ENCODE measurements at regions not wholly inside any gene's neighbourhood (a gene's known extent, or its start where the extent isn't known, plus 50 kb on each side); places are given as distances from the start of the nearest gene placed in this dataset.
A peak's percentile ranks its signal among the peaks of the same experiment; 100 is the strongest.

DNA sequence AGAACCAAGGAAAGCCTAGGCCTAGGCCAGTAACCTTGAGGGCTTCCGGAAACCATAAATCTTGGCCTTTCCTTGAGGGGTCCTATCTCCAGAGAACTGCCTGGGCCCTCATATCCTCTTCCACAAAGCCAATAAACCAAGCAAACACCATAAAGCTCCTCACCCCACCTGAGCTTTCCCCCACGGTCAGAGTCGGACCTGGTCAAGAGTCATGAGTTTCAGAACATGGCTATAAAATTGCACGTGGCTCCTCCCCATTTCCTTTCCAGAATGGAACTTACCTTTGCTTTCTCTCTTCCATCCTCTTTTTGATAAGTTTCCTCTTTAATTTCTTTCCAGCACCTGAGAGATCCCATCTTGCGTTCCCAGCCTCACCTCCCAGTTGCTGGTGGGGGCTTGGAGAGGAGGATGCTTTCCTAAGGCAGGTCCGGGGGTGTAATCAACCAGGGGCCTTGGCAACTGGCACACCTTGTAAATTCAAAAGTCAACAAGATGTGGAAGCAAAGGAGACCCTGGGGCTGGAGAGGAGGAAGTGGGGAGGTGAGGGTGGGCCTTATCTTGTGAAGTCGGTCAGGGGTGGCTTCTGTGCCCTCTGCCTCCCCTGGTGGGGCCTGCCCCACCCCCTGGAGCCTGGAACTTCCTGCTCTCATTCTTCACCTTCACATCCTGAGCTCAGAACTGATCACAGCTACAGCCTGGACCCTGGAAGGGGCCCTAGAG is 259.9 kb downstream of the FOXD2 start:
- DNase-seq (ENCODE audit: low read depth) = no peak

DNA sequence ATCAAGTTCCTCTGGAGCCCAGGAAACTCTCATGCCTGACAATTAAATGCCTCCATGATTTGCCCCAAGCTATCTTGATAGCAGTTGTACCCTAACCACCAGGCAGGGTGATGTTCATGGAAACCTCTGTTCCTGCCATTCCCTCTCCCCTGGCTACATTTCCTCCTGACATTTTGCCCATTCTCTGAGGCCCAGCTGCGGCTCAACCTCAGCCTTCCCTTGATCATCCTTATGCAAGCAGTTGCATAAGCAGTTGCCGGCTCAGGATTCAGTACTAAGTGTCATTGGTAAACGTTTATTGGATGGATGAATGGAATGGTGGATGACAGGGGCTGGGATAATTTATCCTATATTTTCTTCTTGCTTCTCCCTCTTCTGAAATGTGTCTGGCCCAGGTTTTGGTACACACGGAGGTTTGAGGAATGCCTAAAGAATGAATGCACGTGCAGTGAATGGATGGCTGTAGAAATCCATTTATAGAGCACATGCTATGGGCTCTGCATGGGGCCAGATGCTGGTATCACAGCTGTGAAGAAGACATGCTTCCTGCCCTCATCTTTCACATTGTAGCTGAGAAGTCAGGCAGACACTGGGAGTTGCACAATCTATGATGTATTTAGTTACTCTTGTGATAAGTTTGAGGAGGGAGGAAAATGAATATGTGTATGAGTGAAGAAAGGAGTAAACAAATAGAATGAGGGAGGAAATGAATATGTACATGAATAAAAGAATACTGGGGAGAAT is 261.8 kb downstream of the FOXD2 start:
- no peak for DNase-seq (ENCODE audit: low read depth)

DNA sequence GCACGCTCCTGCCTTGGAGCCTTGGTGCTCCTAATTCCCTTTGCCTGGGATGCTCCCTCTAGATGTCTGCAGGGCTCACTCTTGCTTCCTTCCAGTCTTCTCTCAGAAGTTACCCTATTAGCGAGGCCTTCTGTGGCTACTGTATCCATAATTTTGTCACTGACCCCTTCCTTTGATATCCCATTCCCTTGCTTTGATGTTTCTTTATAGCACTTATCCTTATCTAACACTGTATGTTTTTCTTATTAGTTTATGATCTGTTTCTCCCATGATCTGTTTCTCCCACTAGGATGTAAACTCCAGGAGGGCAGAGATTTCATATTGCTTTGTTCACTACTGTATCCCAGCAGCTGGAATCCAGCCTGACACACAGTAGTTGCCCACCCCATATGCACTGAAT is 263.4 kb downstream of the FOXD2 start:
- no peak for DNase-seq (ENCODE audit: low read depth)

DNA sequence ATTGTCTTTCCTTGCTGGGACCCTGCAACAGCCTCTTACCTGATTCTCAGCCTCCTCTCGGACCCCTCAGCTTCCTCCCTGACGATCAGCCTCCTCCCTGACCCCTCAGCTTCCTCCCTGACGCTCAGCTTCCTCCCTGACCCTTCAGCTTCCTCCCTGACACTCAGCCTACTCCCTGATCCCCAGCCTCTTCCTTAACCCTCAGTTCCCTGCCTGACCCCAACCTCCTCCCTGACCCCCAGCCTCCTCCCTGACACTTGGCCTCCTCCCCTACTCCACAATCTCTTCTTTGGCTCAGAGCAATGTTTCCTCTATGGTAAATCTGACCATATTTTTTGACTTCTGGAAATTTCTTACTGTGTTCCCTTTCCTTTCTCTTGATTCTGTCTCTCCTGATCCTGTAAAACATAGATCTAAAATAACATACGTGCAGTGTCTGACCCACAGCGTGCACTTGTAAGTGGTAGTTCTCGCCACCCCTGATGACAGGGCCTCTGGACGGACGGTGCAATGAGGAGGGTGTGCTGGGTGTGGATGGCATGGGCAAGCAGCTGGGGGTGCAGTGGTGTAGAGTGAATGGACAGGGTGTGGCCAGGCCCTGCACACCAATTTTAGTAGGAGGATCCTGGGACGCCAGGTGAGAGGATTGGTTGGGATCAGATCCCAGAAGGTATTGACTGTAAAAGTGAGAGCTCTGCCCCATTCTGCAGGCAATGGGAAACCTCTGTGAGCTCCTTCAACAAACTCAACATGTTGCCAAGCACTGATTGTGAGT is 264.1 kb downstream of the FOXD2 start:
- DNase-seq (ENCODE audit: low read depth) = no peak

DNA sequence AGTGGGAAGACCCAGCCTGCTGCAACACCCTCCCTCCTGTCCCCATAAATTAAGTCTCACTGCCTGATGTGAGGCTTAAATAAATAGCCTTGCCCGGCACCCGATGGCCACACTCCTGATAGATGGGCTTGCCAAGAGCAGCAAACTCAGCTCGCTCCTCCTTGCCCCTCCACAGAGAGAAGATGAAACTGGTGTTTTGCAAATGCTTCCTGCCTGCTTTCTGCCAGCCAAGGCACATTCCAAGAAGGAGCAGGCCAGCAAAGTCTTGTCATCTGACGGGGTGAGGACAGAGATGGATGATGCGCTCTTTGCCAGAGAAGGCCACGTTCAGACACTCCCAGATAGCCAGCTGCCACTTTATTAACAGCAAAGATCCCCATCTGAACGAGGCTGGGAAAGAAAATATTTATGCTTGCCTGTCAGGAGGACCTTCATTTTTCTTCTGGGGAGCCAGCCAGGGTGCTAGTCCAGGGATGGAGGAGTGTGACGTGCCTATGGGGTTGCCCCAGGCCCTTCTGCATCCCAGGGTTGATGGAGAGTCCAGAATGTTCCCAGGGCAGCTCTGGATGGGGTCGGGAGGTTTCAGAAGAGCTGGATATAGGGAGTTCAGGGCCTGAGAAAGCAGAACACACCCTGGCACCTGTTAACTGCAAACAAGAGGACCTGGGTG is 265.4 kb downstream of the FOXD2 start:
- no peak for DNase-seq (ENCODE audit: low read depth)

DNA sequence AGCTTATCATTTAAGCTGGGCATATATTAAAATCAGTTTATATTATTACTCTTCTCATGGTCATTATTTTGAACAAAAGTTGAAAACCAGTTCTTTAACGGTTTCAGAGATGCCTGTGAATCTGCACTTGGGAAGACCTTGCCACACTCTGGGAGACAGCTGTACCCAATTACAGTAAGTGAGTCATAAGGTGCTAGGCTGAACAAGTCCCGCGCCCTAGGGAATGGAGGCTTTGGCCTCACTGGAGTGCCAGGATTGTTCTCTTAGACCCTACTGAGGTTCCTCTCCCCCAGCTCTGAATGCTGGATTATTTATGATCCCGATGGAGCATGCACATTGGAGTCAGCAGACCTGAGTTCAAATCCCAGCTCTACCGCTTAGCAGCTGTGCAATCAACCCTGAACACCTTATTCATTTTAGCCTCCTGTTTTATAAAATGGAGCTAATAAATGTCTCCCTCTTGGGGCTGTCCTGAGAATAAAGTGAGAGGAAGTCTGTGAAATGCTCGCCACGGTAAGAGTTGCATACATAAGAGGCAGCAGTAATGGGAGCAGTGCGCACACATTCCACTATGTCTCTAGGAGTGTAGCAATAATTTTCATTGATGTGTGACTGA is 266.2 kb downstream of the FOXD2 start:
- peak; percentile 31 for DNase-seq (ENCODE audit: low read depth)

DNA sequence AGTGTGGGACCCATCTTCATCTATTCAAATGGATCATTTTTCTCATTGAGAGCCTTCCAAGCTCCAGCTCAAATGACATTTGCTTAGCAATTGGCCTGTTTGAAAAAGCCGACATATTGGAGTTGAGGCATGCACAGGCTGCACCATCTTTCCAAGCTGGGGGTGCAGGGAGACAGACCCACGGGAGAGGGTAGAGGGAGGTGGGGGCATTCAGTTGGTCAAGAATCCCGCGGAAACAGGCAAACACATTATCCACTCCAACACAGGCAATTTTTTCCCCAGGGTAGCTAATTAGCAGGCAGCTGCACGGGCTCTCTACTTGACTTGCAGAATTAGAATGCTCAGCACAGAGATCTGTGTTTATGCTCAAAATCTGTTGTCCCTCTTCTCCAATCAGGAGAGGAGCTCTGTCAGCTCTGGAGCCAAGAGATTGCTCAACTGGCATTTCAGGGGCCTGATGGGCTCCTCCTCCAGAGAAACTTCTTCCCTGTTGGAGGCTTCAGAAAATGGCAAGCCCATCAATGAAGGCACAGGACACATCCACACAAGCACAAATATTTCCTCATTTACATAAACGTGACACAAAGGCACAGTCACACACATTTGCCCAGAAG is 267.8 kb downstream of the FOXD2 start:
- DNase-seq (ENCODE audit: low read depth) = no peak

DNA sequence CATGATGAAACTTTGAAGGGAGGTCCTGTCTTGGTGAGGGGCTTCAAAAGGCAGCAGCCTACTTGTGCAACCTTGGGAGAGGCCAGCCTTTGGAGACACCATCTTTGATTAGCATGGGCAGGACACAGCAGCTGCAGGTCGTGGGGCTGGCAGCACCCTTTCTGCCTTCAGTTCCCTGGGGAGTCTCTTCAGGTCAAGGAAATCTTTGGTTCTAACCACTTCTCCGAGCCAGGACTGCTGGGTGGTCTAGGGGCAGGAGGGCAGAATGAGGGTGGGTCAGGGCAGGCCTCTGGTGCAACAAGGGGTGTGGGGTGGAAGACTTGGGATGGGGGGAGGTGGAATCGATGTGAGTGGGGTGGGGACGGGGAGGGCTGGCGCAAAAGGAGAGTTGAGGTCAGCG is 269.7 kb downstream of the FOXD2 start:
- no peak for DNase-seq (ENCODE audit: low read depth)

DNA sequence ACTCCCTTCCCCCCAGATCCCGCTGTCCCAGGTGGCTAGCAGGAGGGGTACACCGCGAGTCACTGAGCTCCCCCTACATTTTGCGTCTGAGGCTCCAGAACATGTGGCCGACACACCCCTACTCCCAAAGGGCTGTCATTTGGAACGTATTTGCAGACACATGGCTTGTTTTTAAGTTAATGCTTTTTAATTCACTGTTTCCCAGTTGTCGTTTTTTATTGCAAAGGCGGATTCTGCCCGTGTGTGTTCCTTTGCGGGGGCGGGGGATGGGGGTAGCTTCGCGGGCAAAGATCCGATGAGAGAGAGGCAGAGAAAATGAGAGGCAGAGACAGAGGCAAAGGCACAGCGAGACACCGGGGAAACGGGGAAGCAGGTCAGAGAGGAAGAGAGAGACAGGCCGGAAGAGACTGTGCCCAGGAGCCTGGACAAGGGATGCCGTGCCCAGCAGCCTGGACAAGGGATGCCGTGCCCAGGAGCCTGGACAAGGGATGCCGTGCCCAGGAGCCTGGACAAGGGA is 270.2 kb downstream of the FOXD2 start:
- no peak for DNase-seq (ENCODE audit: low read depth)

DNA sequence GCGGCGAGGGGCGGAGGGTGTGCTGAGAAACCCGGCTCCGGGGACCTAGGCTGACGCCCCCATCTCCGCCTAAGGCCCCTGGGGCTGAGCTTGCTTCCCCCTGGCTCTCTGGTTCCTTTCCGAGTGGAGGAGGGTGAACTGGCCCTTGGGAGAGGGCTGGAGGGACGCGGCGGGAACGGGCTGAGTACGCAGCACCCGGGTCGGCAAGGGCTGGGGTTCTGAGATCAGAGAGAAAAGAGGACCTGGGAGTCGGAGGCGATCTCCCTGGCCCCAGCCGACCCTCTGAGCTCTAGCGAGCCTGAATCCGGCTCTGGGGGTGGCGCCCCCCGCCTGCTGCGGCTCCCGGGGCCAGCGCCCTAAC is 270.8 kb downstream of the FOXD2 start:
- no peak for DNase-seq (ENCODE audit: low read depth)

DNA sequence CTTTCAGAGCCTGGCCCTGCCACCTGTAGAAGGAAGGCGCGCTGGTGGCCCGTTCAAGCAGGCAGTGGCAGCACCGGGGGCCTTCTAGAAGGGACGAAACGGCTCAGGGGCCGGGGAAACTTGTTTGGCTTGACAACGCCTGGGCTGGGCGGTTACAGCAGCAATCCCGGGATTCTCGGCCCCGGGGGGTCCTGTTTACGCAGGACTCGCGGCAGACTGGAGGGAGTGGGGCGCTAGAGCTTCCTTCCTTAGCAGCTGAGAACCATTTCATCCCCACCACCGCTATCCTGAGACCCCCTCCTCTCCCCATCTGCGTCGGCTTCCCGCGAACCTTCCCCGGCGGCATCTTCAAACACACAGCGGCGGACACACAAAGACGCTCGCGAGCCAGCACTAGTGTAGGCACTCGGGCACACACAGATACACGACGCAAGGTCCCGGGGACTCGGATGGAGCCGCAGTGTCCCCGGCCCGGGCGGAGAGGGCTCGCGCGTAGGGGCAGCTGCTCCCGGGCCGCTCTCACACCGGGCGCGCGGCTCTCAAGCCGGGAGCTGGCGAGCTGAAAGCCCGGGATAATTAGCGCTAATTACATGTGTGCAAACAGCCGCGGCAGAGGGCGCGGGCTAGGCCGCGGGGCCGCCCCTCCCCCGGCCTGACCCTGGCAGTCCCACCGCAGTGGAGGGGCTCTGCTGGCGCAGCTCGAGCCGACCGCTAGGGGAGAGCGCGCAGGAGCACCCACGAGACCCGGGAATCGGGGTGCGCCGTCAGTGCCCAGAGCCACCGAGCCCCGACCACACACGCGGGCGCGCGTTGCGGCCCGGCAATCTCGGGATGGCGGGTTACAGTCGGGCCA is 271.4 kb downstream of the FOXD2 start:
- DNase-seq (ENCODE audit: low read depth) = peak; percentile 21

DNA sequence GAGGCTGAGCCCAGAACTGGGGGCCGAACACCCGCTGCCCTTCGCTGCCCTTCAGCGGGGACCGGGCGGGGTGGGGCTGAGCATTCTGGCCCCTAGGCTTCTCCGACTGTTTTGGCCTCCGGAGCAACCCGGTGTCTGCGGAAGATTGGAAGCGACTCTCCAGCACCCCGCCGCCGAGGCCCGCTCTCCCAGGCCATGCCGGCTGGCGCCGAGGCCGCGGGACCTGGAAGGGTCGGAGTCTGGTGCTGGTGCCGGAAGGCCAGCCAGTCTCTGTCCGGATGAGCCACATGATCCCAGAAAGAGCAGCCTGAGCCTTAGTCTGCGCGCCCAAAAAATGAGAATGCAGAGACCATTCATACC is 272.0 kb downstream of the FOXD2 start:
- DNase-seq (ENCODE audit: low read depth) = no peak

DNA sequence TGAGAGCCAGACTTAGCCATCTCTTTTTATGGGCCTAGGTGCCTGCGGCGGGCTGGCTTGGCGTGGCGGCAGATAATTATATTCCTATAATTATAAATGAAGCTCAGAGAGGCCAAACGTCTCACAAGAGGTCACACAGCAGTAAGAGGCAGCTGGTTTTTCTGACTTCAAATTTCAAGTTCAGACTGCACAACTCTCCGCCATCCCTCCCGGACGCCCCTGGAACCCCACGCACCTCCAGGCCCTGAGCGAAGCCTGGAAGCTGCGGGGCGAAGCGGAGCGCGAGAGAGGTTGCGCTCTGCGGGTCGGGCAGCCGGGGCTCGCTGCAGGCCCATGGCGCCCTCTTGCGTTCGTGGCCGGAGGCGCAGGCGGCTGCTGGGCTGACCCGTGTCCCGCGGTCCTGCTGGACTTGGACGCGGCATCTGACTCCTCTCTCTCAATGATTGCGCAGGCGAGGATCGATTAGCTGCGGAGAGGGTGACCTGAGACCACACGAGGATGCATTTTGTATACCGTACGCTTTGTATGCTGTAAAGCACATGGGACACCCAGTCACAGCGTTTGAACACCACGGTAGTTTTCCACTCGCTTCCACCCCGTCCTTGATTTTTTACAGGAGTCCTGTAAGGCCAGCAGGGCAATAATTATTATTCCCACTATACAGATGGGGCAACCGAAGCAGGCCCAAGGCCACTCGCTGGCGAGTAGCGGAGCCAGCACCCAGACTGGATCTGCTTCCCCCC is 272.7 kb downstream of the FOXD2 start:
- peak; percentile 54 for DNase-seq (ENCODE audit: low read depth)

Data from myocyte (in vitro differentiated cells).